NT2/D1 (cell line): ENCODE measurements at regions not wholly inside any gene's neighbourhood (a gene's known extent, or its start where the extent isn't known, plus 50 kb on each side); places are given as distances from the start of the nearest gene placed in this dataset.

Source experiments
- DNase-seq: peaks from one replicate; pipeline ENCODE4 v3.0.0-alpha.2; 2011; ENCODE audit warnings: low read depth, low spot score
- H3K27me3 ChIP-seq: 2 replicates; pipeline ENCODE4 v1.6.0; 2011; ENCODE audit warnings: mild to moderate bottlenecking; ENCODE audit not compliant: insufficient read length, insufficient read depth
- H3K36me3 ChIP-seq: 2 replicates; pipeline ENCODE4 v1.6.1; 2011; ENCODE audit warnings: mild to moderate bottlenecking, low read length, mixed read lengths; ENCODE audit not compliant: insufficient read depth, insufficient read length
- H3K4me1 ChIP-seq: 2 replicates; pipeline ENCODE4 v1.5.1; 2011; ENCODE audit not compliant: insufficient read depth, insufficient read length
- H3K4me3 ChIP-seq: 2 replicates; pipeline ENCODE4 v1.5.1; 2011; ENCODE audit warnings: low read depth; ENCODE audit not compliant: insufficient read length
- H3K9ac ChIP-seq: 2 replicates; pipeline ENCODE4 v1.6.0; 2011; ENCODE audit warnings: low read depth; ENCODE audit not compliant: insufficient read length
- H3K9me3 ChIP-seq: 2 replicates; pipeline ENCODE4 v1.5.1; 2011; ENCODE audit warnings: mild to moderate bottlenecking, low read length; ENCODE audit not compliant: insufficient read depth
- SUZ12 ChIP-seq: IDR thresholded peaks from 2 replicates; pipeline ENCODE4 v1.6.1; 2011; ENCODE audit not compliant: insufficient read length, insufficient read depth; ENCODE audit errors: extremely low read depth
- YY1 ChIP-seq: IDR thresholded peaks from 2 replicates; pipeline ENCODE4 v1.6.1; 2011; ENCODE audit not compliant: insufficient read length, insufficient read depth
- ZNF274 ChIP-seq: IDR thresholded peaks from 2 replicates; pipeline ENCODE4 v1.6.1; 2011; ENCODE audit warnings: mild to moderate bottlenecking, low read depth, low read length

DNA sequence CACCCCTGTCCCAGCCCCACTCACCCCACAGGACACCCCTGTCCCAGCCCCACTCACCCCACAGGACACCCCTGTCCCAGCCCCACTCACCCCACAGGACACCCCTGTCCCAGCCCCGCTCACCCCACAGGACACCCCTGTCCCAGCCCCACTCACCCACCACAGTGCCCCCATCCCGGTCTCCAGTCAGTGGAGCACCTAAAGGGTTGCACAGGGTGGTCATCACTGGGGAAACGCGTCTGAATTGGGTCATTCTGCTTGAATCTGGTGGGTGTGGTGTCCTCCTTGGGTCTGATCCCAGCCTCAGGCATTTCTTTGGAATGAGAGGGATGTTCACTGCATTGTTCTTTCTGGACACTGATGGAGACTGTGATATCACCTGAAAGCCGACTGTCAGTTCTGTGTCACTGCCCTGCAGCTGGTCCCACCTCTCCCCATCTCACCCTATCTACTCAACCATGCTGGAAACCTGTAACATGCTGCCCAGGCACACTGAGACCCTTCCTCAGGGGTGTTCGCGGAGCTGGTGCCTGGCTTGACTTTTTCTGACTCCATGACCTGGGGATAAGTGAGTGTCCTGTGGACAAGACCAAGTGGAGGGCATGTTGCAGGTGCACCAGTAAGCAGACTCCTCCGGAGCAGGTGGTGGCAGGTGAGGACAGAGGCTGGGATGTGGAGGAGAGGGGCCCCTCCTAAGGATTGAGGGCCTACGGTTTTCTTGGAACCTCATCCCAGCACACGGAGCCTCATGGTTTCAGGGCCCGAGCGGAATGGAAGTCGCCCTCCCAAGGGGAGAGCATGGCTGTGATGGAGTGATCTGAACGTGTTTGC, 262.5 kb upstream of the PPP2R2D start:
- H3K27me3 ChIP-seq, result no peaks in the 10 kb centered on the region
- DNase-seq, result no peak
- no peak overlapping the region for H3K9ac ChIP-seq
- H3K9me3 ChIP-seq, result no peaks in the 10 kb centered on the region; the same call in 1 of the 2 replicates
- H3K4me3 ChIP-seq, result no peak overlapping the region
- H3K36me3 ChIP-seq, result no peaks in the 10 kb centered on the region
- no peaks in the 10 kb centered on the region for H3K4me1 ChIP-seq
- TF ChIP-seq SUZ12 (no peak), YY1 (no peak), ZNF274 (no peak)

DNA sequence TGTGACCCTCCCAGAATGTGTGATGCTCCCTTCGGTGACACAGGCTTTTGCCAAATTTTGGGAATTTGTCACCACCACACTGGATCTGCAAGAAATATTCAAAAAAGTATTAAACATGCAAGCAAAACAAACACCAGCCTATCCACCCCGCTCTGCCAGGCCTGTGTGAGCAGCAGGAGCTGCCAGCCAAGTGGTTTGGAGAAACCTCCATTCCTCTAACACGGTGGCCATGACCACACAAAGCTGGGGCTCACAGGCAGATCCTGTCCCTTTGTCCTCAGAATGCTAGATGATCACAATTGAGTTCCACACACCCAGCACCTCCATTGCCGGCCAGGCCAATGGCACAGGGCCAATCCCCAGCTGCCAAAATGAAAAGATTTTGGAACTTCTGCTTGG, 261.9 kb upstream of the PPP2R2D start:
- TF ChIP-seq YY1, result no peak
- TF ChIP-seq ZNF274, result no peak
- TF ChIP-seq SUZ12, result no peak
- H3K9ac ChIP-seq, result no peak overlapping the region
- no peak overlapping the region for H3K4me3 ChIP-seq
- H3K4me1 ChIP-seq, result no peaks in the 10 kb centered on the region
- no peaks in the 10 kb centered on the region for H3K36me3 ChIP-seq
- no peaks in the 10 kb centered on the region for H3K27me3 ChIP-seq
- H3K9me3 ChIP-seq, result no peaks in the 10 kb centered on the region; the same call in 1 of the 2 replicates
- no peak for DNase-seq

DNA sequence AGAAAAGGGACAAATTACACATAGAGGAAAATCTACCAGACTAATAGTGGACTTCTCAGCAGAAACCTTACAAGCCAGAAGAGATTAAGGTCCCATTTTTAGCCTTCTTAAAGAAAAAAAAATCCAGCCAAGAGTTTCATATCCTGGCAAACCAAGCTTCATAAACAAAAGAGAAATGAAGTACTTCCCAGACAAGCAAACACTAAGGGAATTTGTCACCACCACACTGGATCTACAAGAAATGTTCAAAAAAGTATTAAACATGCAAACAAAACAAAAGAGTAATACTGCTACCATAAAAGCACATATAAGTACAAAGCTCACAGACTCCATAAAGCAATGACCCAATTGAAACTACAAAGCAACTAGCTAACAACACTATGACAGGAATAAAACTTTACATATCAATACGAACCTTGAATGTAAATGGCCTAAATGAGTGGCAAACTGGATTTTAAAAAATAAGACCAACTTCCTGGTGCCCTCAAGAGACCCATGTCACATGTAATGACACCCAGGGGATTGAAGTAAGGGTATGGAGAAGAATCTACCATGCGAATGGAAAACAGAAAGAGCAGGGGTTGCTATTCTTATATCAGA, 260.7 kb upstream of the PPP2R2D start:
- no peaks in the 10 kb centered on the region for H3K27me3 ChIP-seq
- peaks cover 6% of the 10 kb centered on the region for H3K4me1 ChIP-seq
- TF ChIP-seq ZNF274 (no peak), SUZ12 (no peak), YY1 (no peak)
- no peak overlapping the region for H3K4me3 ChIP-seq
- no peaks in the 10 kb centered on the region for H3K36me3 ChIP-seq
- no peaks in the 10 kb centered on the region for H3K9me3 ChIP-seq
- H3K9ac ChIP-seq, result no peak overlapping the region
- no peak for DNase-seq

DNA sequence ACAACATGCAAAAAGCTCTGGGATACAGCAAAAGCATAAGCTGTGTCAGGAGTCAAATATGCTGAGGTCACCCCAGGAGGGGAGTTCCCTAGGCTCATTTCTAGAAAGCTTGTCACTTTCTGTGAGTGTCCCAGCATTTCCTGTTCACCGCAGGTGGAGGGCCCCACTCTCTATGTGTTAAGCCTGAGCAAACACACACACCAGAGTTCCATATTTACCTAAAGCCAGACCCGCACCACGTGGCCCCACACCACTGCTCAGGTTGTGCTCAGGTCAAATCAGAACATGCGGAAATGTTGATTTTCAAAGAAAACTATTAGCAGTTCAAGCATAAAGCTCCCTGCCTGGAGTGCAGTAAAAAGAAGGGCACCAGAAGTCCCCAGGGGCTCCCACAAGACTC, 259.6 kb upstream of the PPP2R2D start:
- H3K4me1 ChIP-seq, result peaks cover 6% of the 10 kb centered on the region
- no peak overlapping the region for H3K4me3 ChIP-seq
- no peaks in the 10 kb centered on the region for H3K36me3 ChIP-seq
- H3K27me3 ChIP-seq, result no peaks in the 10 kb centered on the region
- TF ChIP-seq YY1 (no peak), ZNF274 (no peak), SUZ12 (no peak)
- no peaks in the 10 kb centered on the region for H3K9me3 ChIP-seq
- H3K9ac ChIP-seq, result no peak overlapping the region
- no peak for DNase-seq

DNA sequence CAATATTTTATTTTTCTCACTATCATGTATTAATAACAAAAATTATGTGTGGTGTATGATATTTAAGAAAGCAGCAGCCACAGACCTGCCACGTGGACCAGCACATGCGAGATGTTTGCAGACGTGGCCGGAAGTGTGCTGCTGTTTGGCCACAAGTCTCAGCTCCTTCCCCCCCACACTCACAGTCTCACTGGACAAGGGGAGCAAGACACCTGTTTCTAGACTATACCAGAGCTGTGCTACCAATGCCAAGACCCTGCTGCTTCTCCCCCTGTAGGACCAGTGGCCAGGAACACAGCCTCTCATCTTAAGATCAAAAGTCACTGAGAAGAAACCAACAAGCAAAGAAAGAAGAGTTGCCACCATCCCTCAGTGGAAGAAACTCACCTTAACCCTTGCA, 258.9 kb upstream of the PPP2R2D start:
- no peaks in the 10 kb centered on the region for H3K27me3 ChIP-seq
- TF ChIP-seq YY1 (no peak), SUZ12 (no peak), ZNF274 (no peak)
- peaks cover 6% of the 10 kb centered on the region for H3K4me1 ChIP-seq
- H3K36me3 ChIP-seq, result no peaks in the 10 kb centered on the region
- DNase-seq, result no peak
- H3K4me3 ChIP-seq, result no peak overlapping the region
- no peaks in the 10 kb centered on the region for H3K9me3 ChIP-seq
- H3K9ac ChIP-seq, result no peak overlapping the region

DNA sequence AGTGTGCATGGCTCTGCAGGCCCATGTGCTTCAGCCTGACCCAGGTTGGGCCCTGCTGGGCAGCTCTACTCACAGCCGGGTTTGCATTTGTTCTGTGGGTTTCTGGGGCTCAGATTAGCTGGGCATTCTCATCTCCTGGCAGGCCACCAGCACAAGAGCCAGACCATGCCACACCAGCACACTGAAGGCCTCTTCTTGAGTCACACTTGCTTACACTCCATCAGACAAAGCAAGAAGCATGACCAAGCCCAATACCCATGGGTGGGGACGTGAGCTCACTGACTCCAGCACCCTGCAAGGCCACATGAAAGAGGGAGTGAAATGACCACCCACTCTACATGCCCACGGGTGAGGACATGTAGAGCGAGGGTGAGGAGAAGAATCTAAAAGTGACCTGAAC, 257.8 kb upstream of the PPP2R2D start:
- peaks cover 6% of the 10 kb centered on the region for H3K4me1 ChIP-seq
- no peaks in the 10 kb centered on the region for H3K9me3 ChIP-seq
- no peaks in the 10 kb centered on the region for H3K36me3 ChIP-seq
- TF ChIP-seq ZNF274 (no peak), YY1 (no peak), SUZ12 (no peak)
- no peaks in the 10 kb centered on the region for H3K27me3 ChIP-seq
- no peak for DNase-seq
- no peak overlapping the region for H3K9ac ChIP-seq
- H3K4me3 ChIP-seq, result no peak overlapping the region

DNA sequence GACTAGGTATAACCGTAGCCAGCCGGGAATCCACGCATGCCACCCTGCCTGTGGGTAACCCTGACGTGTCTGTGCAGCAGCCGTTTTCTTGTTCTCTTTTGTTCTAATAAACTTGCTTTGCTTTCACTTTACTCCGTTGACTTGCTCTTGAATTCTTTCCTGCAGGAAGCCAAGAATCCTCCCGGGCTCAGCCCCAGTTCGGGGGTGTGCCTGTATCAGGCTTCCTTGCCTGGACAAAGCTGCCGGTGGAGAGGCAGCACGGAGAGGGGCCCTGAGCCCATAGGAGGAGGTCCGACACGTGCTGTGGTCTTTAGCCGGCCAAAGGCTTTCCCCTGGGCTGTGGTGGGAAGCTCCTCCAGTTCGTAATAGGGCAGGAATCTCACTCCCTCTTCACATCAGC, 256.5 kb upstream of the PPP2R2D start:
- H3K9ac ChIP-seq, result no peak overlapping the region
- H3K27me3 ChIP-seq, result no peaks in the 10 kb centered on the region
- peaks cover 6% of the 10 kb centered on the region for H3K4me1 ChIP-seq
- TF ChIP-seq YY1 (no peak), SUZ12 (no peak), ZNF274 (no peak)
- H3K36me3 ChIP-seq, result no peaks in the 10 kb centered on the region
- no peak for DNase-seq
- H3K4me3 ChIP-seq, result no peak overlapping the region
- no peaks in the 10 kb centered on the region for H3K9me3 ChIP-seq
